Liver (tissue), 3 donors: ENCODE measurements at regions not wholly inside any gene's neighbourhood (a gene's known extent, or its start where the extent isn't known, plus 50 kb on each side); places are given as distances from the start of the nearest gene placed in this dataset.
"Not testable (repeated sequence)": the region's sequence is repeated elsewhere in the genome, so short reads cannot be mapped to it uniquely, and the experiment has no call there.

Experiments
- GABPA ChIP-seq, 2 donors: IDR thresholded peaks in 1 of 2; conservative IDR thresholded peaks in 1 of 2; 2 replicates each; pipeline ENCODE4 v1.6.1; 2016; ENCODE audit warnings: antibody characterized with exemption in 2 of 2, mild to moderate bottlenecking in 1 of 2, moderate library complexity in 1 of 2
- JUND ChIP-seq, 2 donors: IDR thresholded peaks; 2 replicates each; pipeline ENCODE4 v1.6.1; 2016; ENCODE audit warnings: antibody characterized with exemption in 2 of 2
- TF ChIP-seq, protein P1 (sequence below): fragments of 150-350 bp; IDR thresholded peaks from 2 replicates; pipeline ENCODE4 v1.5.1; 2017; ENCODE audit warnings: improper control_type of control experiment, low read depth, low read length; ENCODE audit not compliant: missing input control
- donor health status: healthy.
- donor health status: healthy.

DNA sequence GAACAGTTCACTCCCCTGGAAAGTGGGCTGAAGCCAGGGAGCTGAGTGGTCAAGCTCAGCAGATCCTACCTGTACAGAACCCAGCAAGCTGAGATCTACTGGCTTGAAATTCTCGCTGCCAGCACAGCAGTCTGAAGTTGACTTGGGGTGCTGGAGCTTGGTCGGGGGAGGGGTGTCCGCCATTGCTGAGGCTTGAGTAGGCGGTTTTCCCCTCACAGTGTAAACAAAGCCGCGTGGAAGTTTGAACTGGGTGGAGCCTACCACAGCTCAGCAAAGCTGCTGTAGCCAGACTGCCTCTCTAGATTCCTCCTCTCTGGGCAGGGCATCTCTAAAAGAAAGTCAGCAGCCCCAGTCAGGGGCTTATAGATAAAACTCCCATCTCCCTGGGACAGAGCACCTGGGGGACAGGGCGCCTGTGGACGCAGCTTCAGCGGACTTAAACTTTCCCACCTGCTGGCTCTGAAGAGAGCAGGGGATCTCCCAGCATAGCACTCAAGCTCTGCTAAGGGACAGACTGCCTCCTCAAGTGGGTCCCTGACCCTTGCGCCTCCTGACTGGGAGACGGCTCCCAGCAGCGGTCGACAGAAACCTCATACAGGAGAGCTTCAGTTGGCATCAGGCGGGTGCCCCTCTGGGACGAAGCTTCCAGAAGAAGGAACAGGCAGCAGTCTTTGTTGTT is 135.3 kb upstream of the HS3ST4 start:
- TF ChIP-seq, protein P1, sequence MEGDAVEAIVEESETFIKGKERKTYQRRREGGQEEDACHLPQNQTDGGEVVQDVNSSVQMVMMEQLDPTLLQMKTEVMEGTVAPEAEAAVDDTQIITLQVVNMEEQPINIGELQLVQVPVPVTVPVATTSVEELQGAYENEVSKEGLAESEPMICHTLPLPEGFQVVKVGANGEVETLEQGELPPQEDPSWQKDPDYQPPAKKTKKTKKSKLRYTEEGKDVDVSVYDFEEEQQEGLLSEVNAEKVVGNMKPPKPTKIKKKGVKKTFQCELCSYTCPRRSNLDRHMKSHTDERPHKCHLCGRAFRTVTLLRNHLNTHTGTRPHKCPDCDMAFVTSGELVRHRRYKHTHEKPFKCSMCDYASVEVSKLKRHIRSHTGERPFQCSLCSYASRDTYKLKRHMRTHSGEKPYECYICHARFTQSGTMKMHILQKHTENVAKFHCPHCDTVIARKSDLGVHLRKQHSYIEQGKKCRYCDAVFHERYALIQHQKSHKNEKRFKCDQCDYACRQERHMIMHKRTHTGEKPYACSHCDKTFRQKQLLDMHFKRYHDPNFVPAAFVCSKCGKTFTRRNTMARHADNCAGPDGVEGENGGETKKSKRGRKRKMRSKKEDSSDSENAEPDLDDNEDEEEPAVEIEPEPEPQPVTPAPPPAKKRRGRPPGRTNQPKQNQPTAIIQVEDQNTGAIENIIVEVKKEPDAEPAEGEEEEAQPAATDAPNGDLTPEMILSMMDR, result not testable (repeated sequence)
- not testable (repeated sequence) for TF ChIP-seq GABPA (IDR thresholded peaks at IDR 0.05 in 1 of 2, conservative IDR thresholded peaks at IDR 0.05 in 1 of 2); JUND (IDR thresholded peaks at IDR 0.05)
